Omental fat pad (tissue), 3 donors: ENCODE measurements at regions not wholly inside any gene's neighbourhood (a gene's known extent, or its start where the extent isn't known, plus 50 kb on each side); places are given as distances from the start of the nearest gene placed in this dataset.

ENCODE experiments used
- ATAC-seq: fragments of 150-250 bp; one replicate; pipeline ENCODE4 v1.9.1; 2016; ENCODE audit warnings: mild to moderate bottlenecking, moderate library complexity; ENCODE audit not compliant: low FRiP score
- DNase-seq: peaks from one replicate; pipeline ENCODE4 v3.0.0-alpha.2; 2019; ENCODE audit warnings: low spot score
- TF ChIP-seq, protein P1 (sequence below), 3 donors: fragments of 450-650 bp; IDR thresholded peaks; one replicate each; pipeline ENCODE4 v1.5.1; 2016 to 2017; ENCODE audit warnings: antibody characterized with exemption in 3 of 3, mild to moderate bottlenecking in 3 of 3, moderate library complexity in 2 of 3

DNA sequence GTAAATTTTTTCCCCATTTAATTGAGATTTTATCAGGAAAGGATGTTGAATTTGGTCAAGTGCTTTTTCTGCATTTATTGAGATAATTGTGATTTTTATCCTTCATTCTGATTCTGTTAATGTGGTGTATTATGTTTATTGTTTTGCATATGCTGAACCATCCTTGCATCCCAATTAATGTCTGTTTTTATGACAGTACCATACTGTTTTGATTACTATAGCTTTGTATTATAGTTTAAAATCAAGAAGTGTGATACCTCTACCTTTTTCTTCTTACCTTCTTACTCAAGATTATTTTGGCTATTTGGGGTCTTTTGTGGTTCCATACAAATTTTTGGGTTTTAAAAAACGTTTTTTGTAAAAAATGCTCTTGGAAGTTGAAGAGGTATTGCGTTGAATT is 357.2 kb downstream of the REEP3 start:
- TF ChIP-seq, protein P1, sequence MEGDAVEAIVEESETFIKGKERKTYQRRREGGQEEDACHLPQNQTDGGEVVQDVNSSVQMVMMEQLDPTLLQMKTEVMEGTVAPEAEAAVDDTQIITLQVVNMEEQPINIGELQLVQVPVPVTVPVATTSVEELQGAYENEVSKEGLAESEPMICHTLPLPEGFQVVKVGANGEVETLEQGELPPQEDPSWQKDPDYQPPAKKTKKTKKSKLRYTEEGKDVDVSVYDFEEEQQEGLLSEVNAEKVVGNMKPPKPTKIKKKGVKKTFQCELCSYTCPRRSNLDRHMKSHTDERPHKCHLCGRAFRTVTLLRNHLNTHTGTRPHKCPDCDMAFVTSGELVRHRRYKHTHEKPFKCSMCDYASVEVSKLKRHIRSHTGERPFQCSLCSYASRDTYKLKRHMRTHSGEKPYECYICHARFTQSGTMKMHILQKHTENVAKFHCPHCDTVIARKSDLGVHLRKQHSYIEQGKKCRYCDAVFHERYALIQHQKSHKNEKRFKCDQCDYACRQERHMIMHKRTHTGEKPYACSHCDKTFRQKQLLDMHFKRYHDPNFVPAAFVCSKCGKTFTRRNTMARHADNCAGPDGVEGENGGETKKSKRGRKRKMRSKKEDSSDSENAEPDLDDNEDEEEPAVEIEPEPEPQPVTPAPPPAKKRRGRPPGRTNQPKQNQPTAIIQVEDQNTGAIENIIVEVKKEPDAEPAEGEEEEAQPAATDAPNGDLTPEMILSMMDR (IDR thresholded peaks at IDR 0.05) = no peak
- DNase-seq = no peak
- ATAC-seq = no peak

- ATAC-seq (no peak), DNase-seq (no peak)
- TF ChIP-seq, protein P1 (IDR thresholded peaks at IDR 0.05) = no peak
Observed at GRCh38 chr10:63883861-63884260, 362.7 kb downstream of the REEP3 start.

GRCh38 chr10:63884426-63884825 is 363.2 kb downstream of the REEP3 start:
- no peak for ATAC-seq
- no peak for DNase-seq
- TF ChIP-seq, protein P1 (IDR thresholded peaks at IDR 0.05) = no peak

DNA sequence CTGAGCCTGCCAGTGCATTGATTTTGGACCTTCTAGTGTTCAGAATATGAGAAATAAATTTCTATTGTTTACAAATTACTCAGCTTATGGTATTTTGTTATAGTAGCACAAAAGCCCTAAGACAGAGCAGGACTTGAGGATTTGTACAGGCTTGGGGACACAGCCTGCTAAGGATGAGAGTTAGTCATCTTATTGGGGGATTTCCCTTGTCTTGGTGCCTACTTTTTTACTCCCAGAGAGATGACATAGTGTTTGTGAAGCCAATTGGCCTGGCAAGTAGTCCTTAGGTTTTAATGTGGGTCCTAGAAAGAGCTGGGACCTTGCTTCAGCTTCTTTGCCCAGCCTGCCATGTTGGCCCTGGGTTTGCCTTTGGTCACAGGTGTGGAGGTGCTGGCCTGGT is 364.0 kb downstream of the REEP3 start:
- DNase-seq = no peak
- TF ChIP-seq, protein P1 (IDR thresholded peaks at IDR 0.05) = no peak
- no peak for ATAC-seq

GRCh38 chr10:63886281-63887022 is 365.3 kb downstream of the REEP3 start:
- ATAC-seq (no peak), DNase-seq (no peak)
- TF ChIP-seq, protein P1 (IDR thresholded peaks at IDR 0.05) = no peak

DNA sequence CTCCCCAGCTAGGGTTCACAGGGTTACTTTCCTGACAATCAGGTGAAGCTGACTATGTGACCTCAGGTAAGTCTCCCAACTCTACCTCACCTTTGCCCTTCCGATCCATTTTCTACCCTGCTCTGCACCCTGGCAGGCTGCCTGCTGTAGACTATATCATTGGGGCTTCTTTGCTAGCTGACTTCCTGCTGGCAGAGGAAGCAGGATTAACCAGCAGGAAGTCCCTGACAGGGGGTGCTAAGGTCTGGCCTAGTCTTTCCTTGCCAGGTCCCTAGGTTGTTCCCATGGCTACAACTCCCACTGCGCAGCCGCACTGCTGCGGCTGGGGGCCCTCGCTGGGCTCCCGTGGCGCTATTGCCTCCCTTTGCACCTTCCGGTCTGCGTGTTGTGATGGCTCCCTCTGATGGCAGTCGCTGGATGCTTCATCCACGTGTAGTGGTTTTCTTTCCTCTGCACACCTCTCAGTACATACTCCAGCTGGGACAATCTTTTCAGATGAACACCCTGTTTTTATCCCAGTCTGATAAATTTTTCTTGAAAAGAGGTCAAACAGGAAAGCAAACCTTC is 365.9 kb downstream of the REEP3 start:
- TF ChIP-seq, protein P1 (IDR thresholded peaks at IDR 0.05) = no peak
- DNase-seq (no peak), ATAC-seq (no peak)
